ENCODE measurements at regions not wholly inside any gene's neighbourhood (a gene's known extent, or its start where the extent isn't known, plus 50 kb on each side); places are given as distances from the start of the nearest gene placed in this dataset.

DNA sequence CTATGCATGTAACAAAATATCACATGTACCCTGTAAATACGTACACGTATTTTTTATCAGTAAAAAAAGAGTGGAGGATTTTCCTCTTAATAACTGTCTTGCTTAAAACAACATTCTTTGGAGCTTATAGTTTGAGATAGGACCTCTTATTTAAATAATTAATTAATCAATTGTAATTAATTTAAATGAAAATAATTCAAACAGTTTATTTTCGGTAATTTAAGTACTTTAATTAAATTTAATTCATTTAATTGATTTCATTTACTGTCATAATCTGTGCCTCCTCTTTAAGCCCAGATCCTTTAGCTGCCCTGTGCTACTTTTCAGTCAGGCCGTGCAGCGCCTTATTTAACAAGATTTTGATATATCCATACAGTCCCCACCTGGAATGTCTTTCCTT, 427.0 kb downstream of the HLX start:
- no peak for DNase-seq (ENCODE audit: low read depth in 2 of 2)

DNA sequence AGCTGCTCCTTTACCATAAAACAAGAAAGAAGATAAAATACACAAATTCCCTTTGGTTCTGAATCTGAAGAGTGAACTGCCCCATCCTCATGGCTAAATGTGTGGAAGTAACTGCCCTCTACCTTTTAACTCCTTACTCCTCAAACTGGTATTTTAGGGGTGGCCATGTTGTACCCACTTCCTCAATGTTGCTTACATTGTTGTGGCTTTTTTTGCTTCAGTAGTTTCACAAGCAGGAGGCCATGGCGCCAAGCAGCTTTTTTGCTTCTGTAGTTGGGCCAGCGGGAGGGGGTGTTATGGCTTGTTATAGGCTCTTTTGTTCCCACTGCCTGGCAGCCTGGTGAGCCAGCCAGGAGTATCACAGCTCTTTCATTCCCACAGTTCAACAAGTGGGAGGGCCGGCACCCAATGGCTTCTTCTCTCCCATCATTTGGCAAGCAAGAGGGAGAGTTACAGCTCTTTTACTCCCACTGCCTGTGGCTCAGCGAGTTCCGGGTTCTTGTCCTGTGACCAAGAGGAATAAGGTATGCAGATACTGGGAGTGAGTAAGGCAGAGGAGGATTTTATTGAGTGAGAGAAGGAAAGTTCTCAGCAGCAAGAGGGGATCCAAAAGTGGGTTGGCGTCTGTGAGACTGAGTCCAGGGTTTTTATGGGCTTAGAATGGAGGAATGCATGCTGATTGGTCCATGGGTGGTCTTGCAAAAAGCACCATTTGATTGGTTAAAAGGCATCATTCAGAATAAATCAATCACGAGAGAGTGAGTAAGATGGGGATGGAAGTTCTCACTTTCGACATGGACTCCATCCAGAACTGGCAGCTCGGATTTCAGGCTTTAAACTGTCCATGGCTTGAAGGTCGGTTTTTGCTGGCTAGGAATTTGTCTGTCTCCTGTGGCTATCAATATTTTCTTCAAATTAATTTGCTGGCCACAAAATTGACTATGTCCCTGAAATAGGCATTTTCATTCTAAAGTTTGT, 429.6 kb downstream of the HLX start:
- DNase-seq (ENCODE audit: low read depth in 2 of 2): no peak

DNA sequence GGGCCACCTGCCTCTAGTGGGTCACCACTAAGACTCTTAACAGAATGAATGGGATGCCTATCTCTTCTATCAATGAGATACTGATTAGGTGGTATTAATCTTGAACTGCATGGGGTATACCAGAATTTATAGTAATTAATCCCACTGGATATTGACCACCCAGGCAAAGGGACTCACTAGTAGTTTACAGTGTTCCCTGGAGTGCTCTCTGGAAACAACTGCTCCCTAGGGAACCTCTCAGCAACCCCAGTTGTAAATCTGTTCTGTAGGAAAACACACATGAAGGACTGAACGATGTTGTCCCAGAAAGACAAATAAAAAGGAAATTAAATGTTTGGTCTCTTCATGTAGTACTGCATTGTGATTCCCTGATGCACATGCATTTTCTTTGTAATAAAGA, 430.5 kb downstream of the HLX start:
- DNase-seq (ENCODE audit: low read depth in 2 of 2): no peak

DNA sequence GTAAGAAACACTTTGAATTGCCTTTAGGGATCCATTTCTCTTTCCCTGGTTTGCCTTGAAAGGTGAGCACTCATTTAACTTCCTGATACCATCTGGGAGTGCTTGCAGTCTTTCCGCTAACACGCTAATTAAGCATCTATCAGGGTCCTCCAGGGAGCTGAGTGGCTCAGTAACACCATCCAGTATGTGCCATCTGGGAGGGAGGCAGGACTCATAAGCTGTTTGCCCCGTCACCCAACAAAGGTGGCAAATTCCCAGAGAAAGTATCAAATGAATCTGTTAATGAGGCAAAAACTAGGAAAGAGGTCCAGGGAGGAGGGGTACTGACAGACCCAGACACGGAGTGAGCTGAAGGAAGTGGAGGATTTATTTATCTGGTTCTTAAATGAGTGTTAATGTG, 430.9 kb downstream of the HLX start:
- no peak for DNase-seq (ENCODE audit: low read depth in 2 of 2)

DNA sequence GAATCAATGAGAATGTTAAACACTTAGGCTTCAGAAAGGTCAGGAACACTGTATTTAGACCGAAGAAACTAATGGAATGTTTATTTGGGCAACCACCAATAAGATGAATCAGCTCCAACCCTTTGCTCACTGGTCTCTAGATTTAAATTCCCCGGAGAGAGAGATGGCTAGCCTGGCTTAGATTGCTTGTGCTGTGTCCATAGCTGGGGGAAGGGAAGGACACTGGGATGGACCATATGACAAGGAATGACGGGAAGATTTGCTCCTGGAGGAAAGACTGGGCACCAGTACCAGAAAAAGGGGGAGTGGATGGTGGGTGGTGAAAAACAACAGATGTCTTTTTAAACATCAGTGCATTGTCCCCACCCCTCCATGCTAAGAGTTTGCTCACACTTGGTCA, 426.6 kb downstream of the DUSP10 start:
- DNase-seq (ENCODE audit: low read depth in 2 of 2): no peak

GRCh38 chr1:221316491-221317056, 425.3 kb downstream of the DUSP10 start:
- DNase-seq (ENCODE audit: low read depth in 2 of 2): no peak

- no peak for DNase-seq (ENCODE audit: low read depth in 2 of 2)
These were observed 424.4 kb downstream of the DUSP10 start for GRCh38 chr1:221317537-221317936.

DNA sequence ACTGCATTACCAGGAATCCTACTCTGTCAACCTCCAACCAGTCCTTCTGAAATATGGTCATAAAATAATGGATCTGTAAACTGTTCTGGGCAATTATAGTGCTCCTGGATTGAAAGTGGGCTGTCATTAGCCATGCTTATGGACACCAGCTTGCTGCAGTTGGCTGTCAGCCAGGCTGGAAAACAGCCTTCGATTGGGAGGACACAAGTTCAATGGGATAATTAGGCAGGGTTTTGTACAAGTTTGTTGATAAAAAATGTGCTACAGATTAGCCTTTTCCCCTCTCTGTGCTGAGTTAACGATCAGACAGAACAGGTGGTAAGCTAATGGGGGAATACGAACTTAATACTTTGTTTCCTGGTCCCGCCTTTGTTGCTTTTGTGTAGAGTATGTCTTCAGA, 413.9 kb downstream of the DUSP10 start:
- no peak for DNase-seq (ENCODE audit: low read depth in 2 of 2)

DNA sequence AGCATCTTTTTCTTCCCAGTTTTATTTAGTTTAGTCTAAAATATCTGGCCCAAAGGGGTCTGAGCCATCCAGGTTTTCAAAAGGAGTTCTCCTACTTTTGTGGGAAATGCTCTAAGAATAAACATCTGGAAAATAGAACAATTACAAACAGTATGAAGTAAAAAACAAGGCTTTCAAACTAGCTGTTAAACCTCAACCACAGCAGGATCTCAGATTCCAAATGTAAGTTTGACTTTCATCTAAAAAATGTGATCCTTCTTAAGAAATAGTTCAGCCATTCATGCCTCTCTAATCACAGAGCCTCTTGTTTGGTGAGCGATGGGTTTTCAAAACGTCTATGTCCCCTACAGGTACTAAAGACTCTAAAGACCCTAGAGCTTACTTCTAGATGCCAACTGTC, 413.5 kb downstream of the DUSP10 start:
- DNase-seq (ENCODE audit: low read depth in 2 of 2): no peak

GRCh38 chr1:221331273-221332183, 410.4 kb downstream of the DUSP10 start:
- DNase-seq (ENCODE audit: low read depth in 2 of 2): no peak

DNA sequence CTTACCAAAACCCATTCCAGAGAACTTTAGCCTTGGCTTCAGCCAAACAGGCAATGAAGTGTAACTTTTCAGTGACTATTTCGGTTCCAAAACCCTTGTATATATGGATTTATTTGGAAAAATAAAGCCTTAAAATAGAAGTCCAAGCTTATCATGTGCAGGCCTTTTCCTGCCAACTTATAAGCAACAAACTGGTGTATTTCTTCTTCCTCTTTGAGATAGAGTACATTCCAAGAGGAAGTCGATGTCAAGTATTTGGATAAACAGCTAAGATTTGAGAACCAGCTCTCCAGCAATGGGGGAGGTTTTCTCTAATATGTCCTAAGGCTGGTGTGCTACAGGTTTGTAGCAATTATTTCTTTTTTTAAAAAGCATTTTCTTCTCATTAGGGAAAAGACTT, 407.8 kb downstream of the DUSP10 start:
- DNase-seq (ENCODE audit: low read depth in 2 of 2): no peak

GRCh38 chr1:221335161-221336101, 406.5 kb downstream of the DUSP10 start:
- DNase-seq (ENCODE audit: low read depth in 2 of 2): no peak

DNA sequence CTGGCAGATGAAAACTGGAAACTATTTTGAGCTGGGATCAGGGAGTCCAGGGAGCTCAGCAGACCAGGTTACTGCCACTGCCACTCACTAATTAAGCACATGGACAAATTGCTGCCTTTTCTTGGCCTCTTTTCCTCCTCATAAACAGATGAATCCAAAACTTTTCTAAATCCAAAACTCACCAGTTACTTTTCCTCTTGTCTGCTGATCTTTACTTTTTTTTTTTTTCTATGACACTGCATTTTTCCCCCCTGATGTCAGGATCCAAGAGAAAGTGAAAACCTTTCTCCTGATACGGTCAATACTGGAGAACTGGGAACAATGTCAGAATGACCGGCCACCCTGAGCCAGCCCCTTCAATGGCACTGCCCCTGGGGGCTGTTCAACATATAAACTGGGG, 405.8 kb downstream of the DUSP10 start:
- no peak for DNase-seq (ENCODE audit: low read depth in 2 of 2)

DNA sequence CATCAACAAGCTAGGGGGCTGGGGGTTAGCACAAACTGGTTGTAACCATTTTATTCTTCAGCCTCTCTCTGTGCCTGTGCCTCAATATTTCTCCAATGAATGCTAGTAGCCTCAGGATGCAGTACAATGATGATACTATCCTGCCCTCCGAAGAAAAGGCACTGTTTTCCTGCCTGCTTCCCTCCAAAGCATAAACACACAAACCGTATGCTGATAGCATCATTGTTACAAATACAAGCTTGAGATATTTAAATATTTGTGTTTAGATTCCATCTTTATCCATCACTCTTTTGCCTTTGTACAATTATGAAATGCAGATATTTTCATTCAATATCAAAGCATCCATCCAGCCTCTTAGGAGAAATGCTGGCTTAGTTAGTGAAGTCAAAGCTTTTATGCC, 404.8 kb downstream of the DUSP10 start:
- no peak for DNase-seq (ENCODE audit: low read depth in 2 of 2)

GRCh38 chr1:221343136-221343535, 398.8 kb downstream of the DUSP10 start:
- DNase-seq (ENCODE audit: low read depth in 2 of 2): no peak

- DNase-seq (ENCODE audit: low read depth in 2 of 2): no peak
These were observed 398.3 kb downstream of the DUSP10 start for GRCh38 chr1:221343607-221344006.

DNA sequence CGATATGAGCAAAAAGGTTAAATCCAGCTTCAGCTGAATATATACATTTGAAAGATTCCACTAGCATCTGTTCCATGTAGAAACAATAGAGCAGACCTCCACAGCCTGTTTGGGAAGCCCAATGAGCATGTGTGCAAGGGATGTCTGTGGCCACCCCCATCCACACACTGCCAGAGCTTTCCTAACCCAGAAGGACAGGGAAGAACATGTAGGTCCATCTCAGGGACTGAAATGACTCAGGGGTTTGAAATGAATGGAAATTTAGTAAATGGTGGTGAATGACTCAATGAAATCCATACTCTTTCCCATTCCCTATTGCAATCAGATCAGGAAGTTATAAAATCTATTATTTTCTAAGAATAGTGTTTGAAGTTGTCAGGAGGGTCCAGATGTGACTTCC, 397.2 kb downstream of the DUSP10 start:
- no peak for DNase-seq (ENCODE audit: low read depth in 2 of 2)

DNA sequence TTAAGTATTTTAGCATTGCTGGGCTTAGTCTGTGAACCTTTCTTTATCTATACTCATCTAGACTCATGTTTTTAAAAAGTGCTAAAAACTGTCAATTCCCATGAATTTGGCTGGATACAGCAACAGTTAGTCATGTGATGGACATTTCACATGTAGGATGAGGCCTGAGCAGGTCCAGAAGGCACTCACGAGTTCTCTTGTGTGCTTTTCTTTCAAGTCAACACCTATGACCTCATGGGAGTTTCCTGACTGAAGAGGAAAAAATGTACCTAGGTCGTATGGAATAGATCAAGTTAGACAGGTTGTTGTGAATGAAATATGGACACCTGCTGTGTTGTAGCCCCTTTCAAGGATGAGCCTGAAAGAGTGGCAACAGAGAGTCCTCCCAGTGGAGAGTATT, 394.2 kb downstream of the DUSP10 start:
- no peak for DNase-seq (ENCODE audit: low read depth in 2 of 2)

- no peak for DNase-seq (ENCODE audit: low read depth in 2 of 2)
These were observed 391.8 kb downstream of the DUSP10 start for GRCh38 chr1:221350091-221350490.

GRCh38 chr1:221356693-221357092, 385.2 kb downstream of the DUSP10 start:
- no peak for DNase-seq (ENCODE audit: low read depth in 2 of 2)

DNA sequence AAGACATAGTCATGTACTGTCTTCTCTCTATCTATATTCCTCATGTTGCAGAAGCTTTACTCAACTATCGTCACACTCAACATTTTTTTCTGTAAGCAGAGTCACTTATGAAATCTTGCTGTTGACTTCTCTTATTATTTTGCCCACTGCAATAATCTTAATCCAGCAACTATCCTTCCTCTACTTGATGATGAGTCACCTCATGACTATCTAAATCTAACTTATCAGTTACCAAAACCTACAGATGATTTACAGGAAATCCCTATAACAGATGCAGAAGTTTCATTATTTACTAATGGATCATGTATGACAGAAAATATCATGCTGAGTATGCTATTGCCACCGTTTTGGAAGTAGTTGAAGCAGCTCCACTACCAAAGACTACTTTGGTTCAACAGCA, 378.9 kb downstream of the DUSP10 start:
- DNase-seq (ENCODE audit: low read depth in 2 of 2): no peak
